CD4-positive, alpha-beta memory T cell (primary cell): ENCODE measurements at regions not wholly inside any gene's neighbourhood (a gene's known extent, or its start where the extent isn't known, plus 50 kb on each side); places are given as distances from the start of the nearest gene placed in this dataset.

Experiments
- CTCF ChIA-PET: fragments of 350-600 bp; sonication (Branson Sonifier 250); formaldehyde crosslinking; loops from one replicate; lab custom pipeline; 2021; ENCODE audit warnings: inconsistent platforms; ENCODE audit not compliant: partially characterized antibody; lab: Charles Lee
- POLR2A ChIA-PET: fragments of 350-600 bp; sonication (Branson Sonifier 250); formaldehyde crosslinking; loops from one replicate; lab custom pipeline; 2021; ENCODE audit not compliant: partially characterized antibody; lab: Charles Lee
- DNase-seq, 5 donors: peaks; one replicate each; pipeline versions ENCODE4 v3.0.0 to v3.0.0-alpha.2; 2020 to 2022; ENCODE audit warnings: mixed read lengths in 1 of 5
- H3K27ac ChIP-seq: one replicate; pipeline ENCODE4 v1.7.0; 2013; ENCODE audit warnings: low read depth, low read length
- H3K27me3 ChIP-seq: 2 replicates; pipeline ENCODE4 v1.7.0; 2013; ENCODE audit warnings: mild to moderate bottlenecking, low read length, moderate library complexity; ENCODE audit not compliant: insufficient read depth
- H3K36me3 ChIP-seq: 2 replicates; pipeline ENCODE4 v1.7.0; 2013; ENCODE audit warnings: mild to moderate bottlenecking, low read length, moderate library complexity; ENCODE audit not compliant: insufficient read depth
- H3K4me1 ChIP-seq: 2 replicates; pipeline ENCODE4 v1.7.0; 2013; ENCODE audit warnings: mild to moderate bottlenecking, low read length, moderate library complexity; ENCODE audit not compliant: insufficient read depth
- H3K4me3 ChIP-seq, 2 donors: one replicate each; pipeline ENCODE4 v1.7.0; 2013; ENCODE audit warnings: low read length in 2 of 2, mild to moderate bottlenecking in 1 of 2
- H3K9me3 ChIP-seq, 2 donors: one replicate each; pipeline ENCODE4 v1.7.0; 2013; ENCODE audit warnings: low read length in 2 of 2, control low read depth in 1 of 2; ENCODE audit not compliant: control insufficient read depth in 1 of 2
- H3K27ac Mint-ChIP-seq, 7 donors: one replicate each; pipeline ENCODE4 v1.8.0; 2020 to 2021; ENCODE audit warnings: mixed read lengths in 7 of 7, mild to moderate bottlenecking in 6 of 7, inconsistent platforms in 3 of 7, moderate library complexity in 3 of 7
- H3K27me3 Mint-ChIP-seq, 2 donors: one replicate each; pipeline ENCODE4 v1.8.0; 2020 to 2021; ENCODE audit warnings: mixed read lengths in 2 of 2
- H3K36me3 Mint-ChIP-seq, 2 donors: one replicate each; pipeline ENCODE4 v1.8.0; 2020 to 2021; ENCODE audit warnings: mixed read lengths in 2 of 2, inconsistent platforms in 1 of 2, mild to moderate bottlenecking in 1 of 2
- H3K4me1 Mint-ChIP-seq, 4 donors: one replicate each; pipeline ENCODE4 v1.8.0; 2020 to 2021; ENCODE audit warnings: mixed read lengths in 4 of 4, mild to moderate bottlenecking in 1 of 4
- H3K4me3 Mint-ChIP-seq, 8 donors: one replicate each; pipeline ENCODE4 v1.8.0; 2020 to 2021; ENCODE audit warnings: mixed read lengths in 8 of 8, mild to moderate bottlenecking in 7 of 8, moderate library complexity in 6 of 8, inconsistent platforms in 3 of 8
- H3K9me3 Mint-ChIP-seq, 8 donors: one replicate each; pipeline ENCODE4 v1.8.0; 2020 to 2021; ENCODE audit warnings: mixed read lengths in 8 of 8, mild to moderate bottlenecking in 5 of 8, inconsistent platforms in 3 of 8, moderate library complexity in 1 of 8
- intact Hi-C: fragments of 100-400 bp; cut with micrococcal nuclease; formaldehyde crosslinking; loops from one replicate; pipeline ENCODE4 v1.15.1; 2023

- Histone ChIP-seq H3K27me3 (no peaks in the 10 kb centered on the region), H3K9me3 (no peaks in the 10 kb centered on the region), H3K4me3 (no peak overlapping the region), H3K36me3 (no peaks in the 10 kb centered on the region), H3K4me1 (no peaks in the 10 kb centered on the region), H3K27ac (no peak overlapping the region)
- ChIA-PET CTCF (no interaction called here), POLR2A (no interaction called here)
- Mint-ChIP-seq H3K27me3 (peaks cover 16 to 30% of the 10 kb centered on the region in 2 donors), H3K4me1 (no peaks in the 10 kb centered on the region), H3K9me3 (peaks cover 0 to 2% (median 0%) of the 10 kb centered on the region in 8 donors), H3K27ac (no peak overlapping the region), H3K36me3 (no peaks in the 10 kb centered on the region), H3K4me3 (no peak overlapping the region)
- DNase-seq: no peak
- intact Hi-C loops: no loop called here
These were observed 74.0 kb downstream of the INHBB start for GRCh38 chr2:120419955-120420354.

DNA sequence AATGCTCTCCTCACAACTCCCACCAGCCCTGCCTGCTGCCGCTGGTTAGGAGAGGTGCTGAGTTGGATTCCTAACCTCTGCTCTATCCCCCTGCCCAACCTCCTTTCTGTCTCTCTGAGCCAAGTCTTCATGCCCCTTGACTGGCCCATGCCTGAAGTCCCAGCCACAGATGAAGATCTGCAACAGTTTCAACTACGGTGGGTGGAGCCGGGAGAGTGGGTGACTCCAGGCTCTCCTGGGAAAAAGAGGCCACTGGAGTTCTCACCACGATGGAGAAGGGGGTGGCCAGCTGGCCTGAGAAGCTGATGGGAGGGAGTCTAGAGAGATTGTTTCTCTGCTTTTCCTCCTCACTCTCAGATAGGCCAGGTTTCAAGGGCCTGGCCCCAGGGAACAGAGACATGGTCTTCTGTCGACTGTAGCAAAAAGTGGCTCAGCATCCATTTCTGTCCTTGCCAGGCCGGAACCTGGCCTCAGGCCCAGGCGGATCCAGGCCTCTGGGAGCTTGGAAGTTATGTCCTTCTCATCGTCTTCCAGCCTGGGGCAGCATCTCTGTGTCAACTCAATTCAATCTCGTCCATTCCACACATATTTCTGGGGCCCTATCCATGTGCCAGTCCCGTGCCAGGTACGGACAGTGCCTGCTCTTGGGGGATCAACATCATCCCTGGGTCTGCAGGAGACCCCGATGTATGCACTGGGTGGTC is 75.3 kb downstream of the INHBB start:
- CTCF ChIA-PET: no interaction called here
- intact Hi-C loops: no loop called here
- Histone ChIP-seq H3K27ac (no peak overlapping the region), H3K4me3 (no peak overlapping the region), H3K27me3 (no peaks in the 10 kb centered on the region), H3K9me3 (no peaks in the 10 kb centered on the region), H3K4me1 (no peaks in the 10 kb centered on the region), H3K36me3 (no peaks in the 10 kb centered on the region)
- Mint-ChIP-seq H3K27me3 (peaks cover 16 to 30% of the 10 kb centered on the region in 2 donors), H3K4me1 (no peaks in the 10 kb centered on the region), H3K9me3 (peaks cover 0 to 4% (median 0%) of the 10 kb centered on the region in 8 donors), H3K36me3 (no peaks in the 10 kb centered on the region), H3K27ac (no peak overlapping the region), H3K4me3 (no peak overlapping the region)
- POLR2A ChIA-PET: no interaction called here
- no peak for DNase-seq

GRCh38 chr2:120421830-120422175 is 75.9 kb downstream of the INHBB start:
- Mint-ChIP-seq H3K27ac (no peak overlapping the region), H3K4me1 (no peaks in the 10 kb centered on the region), H3K27me3 (peaks cover 16 to 30% of the 10 kb centered on the region in 2 donors), H3K36me3 (no peaks in the 10 kb centered on the region), H3K4me3 (no peak overlapping the region), H3K9me3 (peaks cover 0 to 7% (median 0%) of the 10 kb centered on the region in 8 donors)
- CTCF ChIA-PET: no interaction called here
- POLR2A ChIA-PET: no interaction called here
- H3K27me3 ChIP-seq: no peaks in the 10 kb centered on the region
- intact Hi-C loops: no loop called here
- no peak for DNase-seq
- no peak overlapping the region for H3K4me3 ChIP-seq
- no peaks in the 10 kb centered on the region for H3K4me1 ChIP-seq
- H3K36me3 ChIP-seq: no peaks in the 10 kb centered on the region
- no peak overlapping the region for H3K27ac ChIP-seq
- no peaks in the 10 kb centered on the region for H3K9me3 ChIP-seq

DNA sequence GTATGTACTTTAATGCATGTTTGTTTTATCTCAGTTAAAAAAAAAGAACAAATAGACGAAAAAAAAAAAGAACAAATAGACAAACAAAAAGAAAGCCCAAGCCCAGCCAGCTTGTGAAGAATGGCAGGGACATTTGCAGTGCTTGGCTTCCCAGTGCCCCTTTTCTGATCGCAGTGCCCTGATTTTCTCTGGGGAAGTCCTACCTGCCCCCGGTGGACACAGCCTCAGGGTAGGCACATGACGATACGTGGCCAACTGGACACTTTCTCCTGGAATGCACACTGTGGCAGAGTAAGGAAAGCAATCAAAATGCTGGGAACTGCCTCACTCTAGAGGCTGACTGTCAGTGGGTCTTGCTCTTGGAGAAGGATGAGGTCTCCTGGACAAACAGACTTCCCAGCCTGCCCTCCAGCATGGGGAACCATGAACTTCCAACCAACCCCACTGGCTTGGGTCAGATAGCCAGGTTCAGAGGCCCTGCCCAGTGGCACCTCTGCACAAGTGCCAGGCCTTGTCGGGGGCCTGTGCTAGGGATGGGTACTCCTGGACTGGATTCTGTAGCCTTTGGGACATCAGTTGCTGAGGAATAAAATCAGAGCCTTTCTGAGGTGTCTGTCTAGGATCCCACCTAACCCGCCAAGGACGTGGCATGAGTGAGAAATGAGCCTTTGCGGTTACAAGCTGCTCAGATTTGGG is 76.7 kb downstream of the INHBB start:
- Mint-ChIP-seq H3K27ac (no peak overlapping the region), H3K36me3 (no peaks in the 10 kb centered on the region), H3K9me3 (peaks cover 0 to 7% (median 0%) of the 10 kb centered on the region in 8 donors), H3K4me1 (no peaks in the 10 kb centered on the region), H3K4me3 (no peak overlapping the region), H3K27me3 (peaks cover 16 to 26% of the 10 kb centered on the region in 2 donors)
- intact Hi-C loops: no loop called here
- CTCF ChIA-PET: no interaction called here
- no peak for DNase-seq
- no peaks in the 10 kb centered on the region for H3K9me3 ChIP-seq
- H3K27me3 ChIP-seq: no peaks in the 10 kb centered on the region
- H3K36me3 ChIP-seq: no peaks in the 10 kb centered on the region
- no peak overlapping the region for H3K27ac ChIP-seq
- no peaks in the 10 kb centered on the region for H3K4me1 ChIP-seq
- no peak overlapping the region for H3K4me3 ChIP-seq
- POLR2A ChIA-PET: no interaction called here

- Histone ChIP-seq H3K27me3 (no peaks in the 10 kb centered on the region), H3K4me3 (no peak overlapping the region)
These were observed 77.4 kb downstream of the INHBB start for GRCh38 chr2:120423167-120423943.

GRCh38 chr2:120424274-120424796 is 78.4 kb downstream of the INHBB start:
- Histone ChIP-seq H3K36me3 (no peaks in the 10 kb centered on the region), H3K4me1 (no peaks in the 10 kb centered on the region), H3K4me3 (no peak overlapping the region), H3K9me3 (no peaks in the 10 kb centered on the region), H3K27ac (no peak overlapping the region), H3K27me3 (no peaks in the 10 kb centered on the region)
- intact Hi-C loops: no loop called here
- CTCF ChIA-PET: no interaction called here
- Mint-ChIP-seq H3K9me3 (peaks cover 0 to 7% (median 0%) of the 10 kb centered on the region in 8 donors), H3K27me3 (peaks cover 14 to 23% of the 10 kb centered on the region in 2 donors), H3K36me3 (no peaks in the 10 kb centered on the region), H3K4me3 (no peak overlapping the region), H3K27ac (no peak overlapping the region), H3K4me1 (no peaks in the 10 kb centered on the region)
- POLR2A ChIA-PET: no interaction called here
- DNase-seq: no peak

More at GRCh38 chr2:120423167-120423943, 77.4 kb downstream of the INHBB start:
- peaks cover 0 to 7% (median 0%) of the 10 kb centered on the region in 8 donors for H3K9me3 Mint-ChIP-seq
- no peaks in the 10 kb centered on the region for H3K36me3 Mint-ChIP-seq
- POLR2A ChIA-PET: no interaction called here
- DNase-seq: no peak
- CTCF ChIA-PET: no interaction called here
- H3K27ac Mint-ChIP-seq: no peak overlapping the region
- Histone ChIP-seq H3K36me3 (no peaks in the 10 kb centered on the region), H3K4me1 (no peaks in the 10 kb centered on the region), H3K9me3 (no peaks in the 10 kb centered on the region), H3K27ac (no peak overlapping the region)
- H3K27me3 Mint-ChIP-seq: peaks cover 15 to 24% of the 10 kb centered on the region in 2 donors
- intact Hi-C loops: no loop called here
- H3K4me3 Mint-ChIP-seq: no peak overlapping the region
- H3K4me1 Mint-ChIP-seq: no peaks in the 10 kb centered on the region

DNA sequence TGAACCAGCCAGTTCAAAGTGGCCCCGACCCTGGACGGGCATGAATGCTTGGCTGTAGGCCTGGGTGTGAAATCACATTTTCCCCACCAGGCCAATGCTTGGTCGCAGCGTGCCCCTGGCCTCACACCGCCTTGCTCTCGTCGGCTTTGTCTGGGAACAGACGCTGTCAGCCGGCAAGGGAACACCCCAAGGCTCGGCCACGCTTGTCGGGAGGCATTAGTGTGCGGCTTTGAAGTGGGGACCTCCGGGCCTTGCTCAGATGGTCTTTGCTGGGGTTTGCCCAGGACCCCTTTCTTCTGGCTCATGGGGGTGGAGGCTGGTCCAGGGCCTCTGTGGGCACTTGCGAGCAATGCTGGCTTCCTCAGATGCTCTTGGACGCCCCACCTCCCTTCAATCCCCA is 79.1 kb downstream of the INHBB start:
- ChIA-PET CTCF (no interaction called here), POLR2A (no interaction called here)
- no peaks in the 10 kb centered on the region for H3K27me3 ChIP-seq
- H3K4me1 Mint-ChIP-seq: no peaks in the 10 kb centered on the region
- H3K4me3 ChIP-seq: no peak overlapping the region
- intact Hi-C loops: no loop called here
- no peak overlapping the region for H3K4me3 Mint-ChIP-seq
- peaks cover 16 to 19% of the 10 kb centered on the region in 2 donors for H3K27me3 Mint-ChIP-seq
- H3K27ac Mint-ChIP-seq: no peak overlapping the region
- H3K9me3 ChIP-seq: no peaks in the 10 kb centered on the region
- H3K36me3 Mint-ChIP-seq: no peaks in the 10 kb centered on the region
- no peaks in the 10 kb centered on the region for H3K4me1 ChIP-seq
- H3K36me3 ChIP-seq: no peaks in the 10 kb centered on the region
- H3K27ac ChIP-seq: no peak overlapping the region
- no peak for DNase-seq
- H3K9me3 Mint-ChIP-seq: peaks cover 0 to 7% (median 0%) of the 10 kb centered on the region in 8 donors
